GM12872 (cell line): ENCODE measurements at regions not wholly inside any gene's neighbourhood (a gene's known extent, or its start where the extent isn't known, plus 50 kb on each side); places are given as distances from the start of the nearest gene placed in this dataset.

Experiments
- TF ChIP-seq, protein P1 (sequence below): IDR thresholded peaks from 3 replicates; pipeline ENCODE4 v1.5.1; 2011; ENCODE audit warnings: low read depth, mild to moderate bottlenecking, low read length, moderate library complexity; ENCODE audit not compliant: insufficient read depth

DNA sequence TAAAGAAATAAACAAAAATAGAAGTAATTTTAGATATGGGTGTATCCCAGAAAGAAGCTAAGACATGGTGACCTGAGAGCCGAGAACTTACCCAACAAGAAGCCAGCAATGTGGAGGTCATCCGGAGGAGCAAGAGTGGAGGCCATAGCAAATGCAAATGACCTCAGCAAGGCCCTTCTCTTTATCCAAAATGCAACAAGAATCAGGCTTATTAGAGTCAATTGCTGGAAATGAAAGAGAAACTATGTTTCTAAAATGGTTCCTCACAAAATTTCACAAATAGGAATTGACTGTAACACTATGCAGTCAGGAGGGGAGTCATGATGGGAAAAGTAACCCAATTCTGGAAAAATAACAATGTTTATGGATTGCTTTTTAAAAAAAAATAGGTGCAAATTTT lies 90.4 kb downstream of the TNFAIP3 start:
- TF ChIP-seq, protein P1, sequence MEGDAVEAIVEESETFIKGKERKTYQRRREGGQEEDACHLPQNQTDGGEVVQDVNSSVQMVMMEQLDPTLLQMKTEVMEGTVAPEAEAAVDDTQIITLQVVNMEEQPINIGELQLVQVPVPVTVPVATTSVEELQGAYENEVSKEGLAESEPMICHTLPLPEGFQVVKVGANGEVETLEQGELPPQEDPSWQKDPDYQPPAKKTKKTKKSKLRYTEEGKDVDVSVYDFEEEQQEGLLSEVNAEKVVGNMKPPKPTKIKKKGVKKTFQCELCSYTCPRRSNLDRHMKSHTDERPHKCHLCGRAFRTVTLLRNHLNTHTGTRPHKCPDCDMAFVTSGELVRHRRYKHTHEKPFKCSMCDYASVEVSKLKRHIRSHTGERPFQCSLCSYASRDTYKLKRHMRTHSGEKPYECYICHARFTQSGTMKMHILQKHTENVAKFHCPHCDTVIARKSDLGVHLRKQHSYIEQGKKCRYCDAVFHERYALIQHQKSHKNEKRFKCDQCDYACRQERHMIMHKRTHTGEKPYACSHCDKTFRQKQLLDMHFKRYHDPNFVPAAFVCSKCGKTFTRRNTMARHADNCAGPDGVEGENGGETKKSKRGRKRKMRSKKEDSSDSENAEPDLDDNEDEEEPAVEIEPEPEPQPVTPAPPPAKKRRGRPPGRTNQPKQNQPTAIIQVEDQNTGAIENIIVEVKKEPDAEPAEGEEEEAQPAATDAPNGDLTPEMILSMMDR, result no peak

DNA sequence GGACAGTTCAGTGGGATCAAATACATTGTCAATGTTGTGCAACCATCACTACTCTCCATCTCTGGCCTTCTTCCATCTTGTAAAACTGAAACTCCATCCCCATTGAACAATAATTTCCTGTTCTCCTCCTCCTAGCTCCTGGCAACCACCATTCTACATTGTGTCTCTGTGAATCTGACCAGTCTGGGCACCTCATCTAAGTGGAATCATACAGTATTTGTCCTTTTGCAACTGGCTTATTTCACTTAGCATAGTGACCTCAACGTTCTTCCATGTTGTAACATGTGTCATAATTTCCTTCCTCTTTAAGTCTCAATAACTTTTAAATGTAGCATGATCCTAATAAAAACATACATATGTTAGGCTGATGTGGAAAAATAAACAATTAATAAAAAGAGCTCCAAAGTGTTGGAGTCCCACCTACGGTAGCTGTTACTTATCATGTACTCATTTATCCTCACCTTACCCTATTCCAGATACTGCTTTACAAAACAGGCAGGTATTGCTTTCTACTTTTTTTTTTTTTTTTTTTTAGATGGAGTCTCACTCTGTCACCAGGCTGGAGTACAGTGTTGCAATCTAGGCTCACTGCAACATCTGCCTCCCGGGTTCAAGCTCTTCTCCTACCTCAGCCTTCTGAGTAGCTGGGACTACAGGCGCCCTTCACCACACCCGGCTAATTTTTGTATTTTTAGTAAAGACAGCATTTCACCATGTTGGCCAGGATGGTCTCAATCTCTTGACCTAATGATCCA lies 91.9 kb downstream of the TNFAIP3 start:
- TF ChIP-seq, protein P1, result no peak

DNA sequence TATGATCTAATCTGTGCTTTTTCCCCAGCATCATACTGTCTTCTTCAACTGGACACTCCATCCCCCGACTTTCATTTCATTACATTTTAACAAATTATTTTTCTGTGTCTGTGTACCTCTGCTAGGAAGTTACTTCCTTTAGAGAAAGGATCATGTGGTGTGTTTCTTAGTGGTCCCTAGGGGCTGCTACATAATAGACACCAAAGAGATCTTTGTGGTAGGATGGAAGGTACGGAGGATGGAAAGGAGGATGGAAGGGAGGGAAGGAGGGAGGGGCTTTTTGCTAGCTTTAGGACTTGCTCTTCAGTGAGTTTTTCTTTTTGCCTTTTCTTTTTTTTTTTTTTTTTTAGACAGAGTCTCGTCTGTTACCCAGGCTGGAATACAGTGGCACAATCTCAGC lies 95.7 kb downstream of the TNFAIP3 start:
- TF ChIP-seq, protein P1, result no peak

DNA sequence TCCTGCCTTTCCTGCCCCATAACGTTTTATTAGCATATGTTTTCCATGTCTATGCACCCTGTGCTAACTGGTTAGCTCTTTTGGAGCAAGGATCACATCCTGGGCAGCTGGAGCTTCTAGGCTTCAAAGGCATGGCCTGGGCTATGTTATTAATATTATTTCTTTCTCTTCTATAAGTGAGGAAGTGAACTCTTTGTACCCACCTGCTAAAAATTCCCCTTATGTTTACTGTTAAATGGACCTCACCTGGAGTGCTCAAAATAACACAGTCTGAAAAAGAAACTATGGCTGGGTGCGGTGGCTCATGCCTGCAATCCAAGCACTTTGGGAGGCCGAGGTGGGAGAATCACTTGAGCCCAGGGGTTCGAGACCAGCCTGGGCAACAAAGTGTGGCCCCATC lies 97.8 kb downstream of the TNFAIP3 start:
- TF ChIP-seq, protein P1, result no peak

DNA sequence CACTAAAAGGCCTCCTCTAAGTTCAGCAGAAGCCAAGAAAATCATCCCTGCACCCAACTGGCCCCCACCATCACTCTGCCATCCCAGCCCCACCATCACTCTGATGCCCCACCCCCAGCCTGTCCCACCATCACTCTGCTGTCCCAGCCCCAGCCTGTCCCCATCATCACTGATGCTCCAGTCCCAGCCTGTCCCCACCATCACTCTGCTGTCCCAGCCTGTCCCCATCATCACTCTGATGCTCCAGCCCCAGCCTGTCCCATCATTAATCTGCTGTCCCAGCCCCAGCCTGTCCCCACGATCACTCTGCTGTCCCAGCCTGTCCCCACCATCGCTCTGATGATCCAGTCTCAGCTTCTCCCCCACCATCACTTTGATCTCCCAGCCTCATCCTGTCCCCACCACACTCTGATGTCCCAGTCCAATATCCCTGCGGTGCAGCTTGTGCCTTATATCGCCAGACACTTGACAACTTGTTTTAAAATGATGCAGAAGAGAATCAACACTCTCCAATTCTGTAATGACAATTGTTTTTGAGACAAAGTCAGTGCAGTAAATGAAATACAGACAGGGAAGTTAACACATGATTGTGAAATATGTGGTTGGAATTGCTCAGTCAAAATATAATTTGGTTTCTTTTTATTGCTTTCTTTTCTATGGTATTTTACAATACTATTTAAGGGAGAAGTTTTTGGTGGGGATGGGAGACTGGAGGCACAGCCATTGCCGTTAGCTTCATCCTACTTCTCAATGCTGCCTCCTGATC lies 100.8 kb downstream of the TNFAIP3 start:
- TF ChIP-seq, protein P1, result no peak

DNA sequence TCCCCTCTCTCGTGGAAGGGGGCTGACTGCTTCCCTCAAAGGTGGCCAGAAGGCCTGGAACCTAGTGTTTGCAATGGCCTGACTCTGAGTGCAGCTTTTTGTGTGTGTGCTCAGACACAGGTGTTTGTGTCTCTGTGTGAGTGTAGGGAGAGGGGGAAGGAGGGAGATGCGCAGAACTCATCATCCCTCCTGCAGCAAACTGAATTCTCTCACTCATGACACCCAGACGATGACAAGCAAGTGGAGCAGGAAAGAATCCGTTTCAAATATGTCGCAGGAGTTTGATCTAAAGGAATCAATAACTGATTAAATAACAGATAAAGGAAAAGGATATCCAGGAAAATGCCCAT lies 101.4 kb downstream of the TNFAIP3 start:
- TF ChIP-seq, protein P1, result no peak

DNA sequence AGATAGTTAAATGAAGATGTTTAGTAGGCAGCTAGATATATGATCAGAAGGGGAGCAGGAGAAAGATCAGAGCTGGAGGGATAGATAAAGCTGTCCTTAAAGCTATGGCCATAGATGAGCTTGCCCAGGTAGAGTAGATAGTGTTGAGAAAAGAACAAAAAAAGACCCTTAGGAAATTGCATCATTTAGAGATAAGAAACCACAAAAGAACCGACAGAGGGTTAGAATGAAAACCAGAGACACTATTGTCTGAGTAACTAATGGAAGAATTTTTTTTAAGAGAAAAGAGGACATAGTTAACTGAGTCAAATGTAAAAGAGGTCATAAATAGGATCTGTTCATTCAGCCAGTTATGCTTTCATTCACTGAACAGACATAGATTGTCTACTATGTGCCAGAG lies 101.8 kb downstream of the TNFAIP3 start:
- TF ChIP-seq, protein P1, result no peak
